ENCODE measurements at regions not wholly inside any gene's neighbourhood (a gene's known extent, or its start where the extent isn't known, plus 50 kb on each side); places are given as distances from the start of the nearest gene placed in this dataset.

DNA sequence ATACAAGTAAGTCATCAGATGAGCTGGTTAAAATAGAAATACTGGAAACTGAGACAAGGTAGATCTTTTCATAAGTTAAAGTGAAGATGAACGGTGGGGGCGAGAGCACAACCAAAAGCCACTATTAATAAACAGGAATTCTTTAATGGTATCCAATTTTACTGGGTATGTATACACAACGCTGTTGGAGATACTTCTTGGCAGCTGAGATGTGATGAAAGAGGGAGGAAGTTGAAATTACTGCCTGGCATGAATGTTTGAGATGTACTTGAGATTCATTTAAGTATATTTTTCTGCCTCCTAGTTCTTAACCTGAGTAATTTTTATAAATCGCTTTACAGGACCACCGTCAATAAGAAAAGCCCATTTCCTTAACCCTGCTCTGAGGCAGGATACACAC is 110.0 kb upstream of the ZRANB2 start:
- no peak for DNase-seq (ENCODE audit: low read depth in 2 of 2)

DNA sequence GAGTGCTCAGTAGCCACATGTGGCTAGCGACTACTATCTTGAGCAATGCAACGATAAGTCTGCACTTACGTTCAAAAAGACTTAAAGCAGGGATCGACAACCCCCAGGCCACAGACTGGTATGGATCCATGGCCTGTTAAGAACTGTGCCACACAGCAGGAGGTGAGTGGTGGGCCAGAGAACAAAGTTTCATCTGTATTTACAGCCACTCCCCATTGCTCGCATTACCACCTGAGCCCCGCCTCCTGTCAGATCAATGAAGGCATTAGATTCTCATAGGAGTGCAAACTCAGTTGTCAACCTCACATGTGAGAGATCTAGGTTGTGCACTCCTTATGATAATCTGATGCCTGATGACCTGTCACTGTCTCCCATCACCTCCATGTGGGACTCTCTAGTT is 103.6 kb upstream of the ZRANB2 start:
- DNase-seq (ENCODE audit: low read depth in 2 of 2): no peak

DNA sequence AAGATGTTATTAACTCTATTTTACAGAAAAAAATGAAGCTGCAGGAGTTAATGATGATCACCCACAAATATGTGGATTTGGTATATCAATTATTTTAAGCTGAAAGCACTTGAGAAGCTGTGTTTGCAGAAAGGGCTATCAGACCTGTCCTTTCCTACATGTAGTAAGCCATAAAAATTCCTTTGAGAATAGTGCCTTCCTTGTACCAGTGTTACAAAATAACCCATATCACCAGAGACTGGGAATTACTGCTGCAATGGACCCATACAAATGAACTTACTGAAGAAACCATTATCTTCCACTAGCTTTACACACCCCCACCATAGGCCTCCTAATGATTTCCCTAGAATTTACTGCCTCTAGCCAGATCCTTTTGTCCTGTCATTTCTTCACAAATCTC is 99.2 kb upstream of the ZRANB2 start:
- no peak for DNase-seq (ENCODE audit: low read depth in 2 of 2)

DNA sequence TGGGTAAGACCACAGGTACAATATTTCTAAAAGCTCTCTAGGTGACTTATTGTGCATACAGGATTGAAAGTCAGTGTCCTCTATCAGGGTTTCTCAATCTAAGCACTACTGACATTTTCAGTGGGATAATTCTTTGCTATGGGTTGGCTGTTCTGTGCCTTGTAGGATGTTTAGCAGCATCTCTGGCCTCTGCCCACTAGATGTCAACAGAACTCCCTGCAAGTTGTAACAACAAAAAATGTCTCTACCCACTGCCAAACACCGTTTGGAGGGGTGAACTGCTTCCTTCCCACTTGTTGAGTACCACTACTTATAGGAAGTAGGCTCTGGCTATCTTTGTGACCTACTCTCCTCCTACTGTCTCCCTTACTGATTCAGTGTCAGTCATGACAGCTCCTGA is 90.1 kb upstream of the ZRANB2 start:
- no peak for DNase-seq (ENCODE audit: low read depth in 2 of 2)

DNA sequence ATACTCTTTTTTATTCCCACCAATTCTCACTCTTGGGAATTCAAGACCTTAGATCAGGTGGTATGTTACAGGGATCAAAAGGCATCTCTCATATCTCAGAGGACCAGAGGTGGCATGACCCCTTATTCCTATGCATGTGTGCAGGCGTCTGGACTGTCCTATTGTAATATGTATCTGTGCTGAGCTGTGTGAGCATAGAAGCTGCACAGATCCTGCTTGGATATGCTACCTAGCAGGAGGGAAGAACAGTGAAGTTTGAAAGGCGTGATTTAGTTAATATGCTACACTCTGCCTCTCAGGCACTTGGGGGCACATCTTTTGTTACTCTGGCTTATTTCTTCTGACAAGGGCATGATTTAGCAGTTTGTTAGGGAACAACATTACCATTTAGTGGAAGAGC is 86.7 kb upstream of the ZRANB2 start:
- DNase-seq (ENCODE audit: low read depth in 2 of 2): no peak

DNA sequence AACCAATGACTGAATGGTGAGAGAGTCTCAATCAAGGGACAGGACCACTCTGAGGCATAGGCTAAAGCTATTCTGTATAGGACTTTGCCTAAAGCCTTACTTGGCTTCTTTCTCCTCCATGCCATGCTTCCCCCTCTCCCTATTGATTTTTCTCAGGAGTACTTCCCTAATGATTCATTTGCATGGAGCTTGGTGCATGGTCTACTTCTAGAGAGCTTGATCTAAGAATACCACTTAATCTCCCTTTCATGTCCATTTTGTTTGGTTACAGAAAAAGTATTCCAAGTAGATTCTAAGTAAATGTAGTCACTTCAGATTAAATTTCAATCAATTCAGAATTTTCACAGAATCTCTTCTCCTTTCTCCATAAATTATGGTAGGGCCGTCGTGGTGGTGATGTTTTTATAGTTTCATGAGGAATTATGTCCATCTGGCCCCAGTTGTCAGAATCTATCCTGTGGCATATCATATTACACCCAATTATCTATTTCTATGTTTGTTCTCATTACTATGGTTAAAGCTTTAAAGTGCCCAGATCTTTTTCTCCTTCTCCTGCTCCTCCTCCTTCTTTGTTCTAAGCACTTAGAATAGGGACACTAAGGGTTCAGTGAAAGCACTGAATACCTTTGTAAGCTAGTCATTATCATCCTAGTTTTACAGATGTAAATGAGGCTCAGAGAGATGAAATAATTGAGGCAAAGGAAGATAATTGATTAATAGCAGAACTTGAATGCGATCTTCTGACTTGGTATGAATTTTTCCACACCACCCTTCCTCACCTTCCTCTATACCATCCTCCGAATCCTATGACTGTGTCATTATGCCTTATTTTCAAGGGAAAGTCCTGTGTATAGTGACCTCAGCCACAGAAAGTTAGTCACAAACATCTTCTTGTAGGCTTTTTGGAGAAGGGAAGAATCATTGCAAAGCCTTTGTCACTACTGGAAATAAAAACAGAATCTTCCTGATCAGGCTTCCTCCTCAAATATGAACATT is 85.6 kb upstream of the ZRANB2 start:
- DNase-seq (ENCODE audit: low read depth in 2 of 2): no peak

DNA sequence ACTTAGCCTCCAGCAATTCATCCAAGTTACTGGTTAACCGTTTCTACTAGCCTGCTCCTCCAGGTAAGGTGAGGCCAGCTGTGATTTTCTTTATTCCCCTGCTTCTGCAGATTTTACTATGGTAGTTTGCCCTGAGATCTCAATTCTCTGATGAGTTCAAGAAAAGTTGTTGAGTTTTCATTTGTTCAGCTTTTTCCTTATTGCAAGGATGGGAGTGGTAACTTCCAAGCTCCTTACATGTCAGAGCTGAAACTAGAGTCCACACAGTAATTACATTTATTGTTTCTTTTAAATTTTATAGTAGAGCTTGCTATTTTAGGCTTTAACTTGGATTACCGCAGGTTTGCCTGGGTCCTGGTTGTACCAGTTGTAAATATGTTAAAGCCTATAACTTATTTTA is 76.9 kb upstream of the ZRANB2 start:
- DNase-seq (ENCODE audit: low read depth in 2 of 2): no peak

DNA sequence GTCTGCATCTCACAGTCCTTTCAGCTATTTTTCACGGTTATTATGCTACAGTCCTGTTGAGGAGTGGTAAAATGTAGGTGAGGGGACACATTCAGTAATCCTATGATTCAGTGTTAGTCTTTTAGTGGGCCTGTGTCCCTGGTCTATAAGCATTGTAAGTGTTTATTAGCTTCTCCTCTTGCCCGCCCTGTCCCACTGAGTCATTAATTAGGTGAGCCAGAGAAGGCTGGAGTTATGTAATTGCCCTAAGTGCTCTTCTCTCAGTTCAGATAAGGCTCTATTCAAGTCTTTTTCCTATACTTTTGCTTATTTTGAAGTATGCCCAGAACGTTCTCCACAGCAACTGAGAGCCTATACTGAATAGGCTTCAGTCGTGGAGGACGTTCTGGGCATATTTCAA is 76.3 kb upstream of the ZRANB2 start:
- DNase-seq (ENCODE audit: low read depth in 2 of 2): no peak

DNA sequence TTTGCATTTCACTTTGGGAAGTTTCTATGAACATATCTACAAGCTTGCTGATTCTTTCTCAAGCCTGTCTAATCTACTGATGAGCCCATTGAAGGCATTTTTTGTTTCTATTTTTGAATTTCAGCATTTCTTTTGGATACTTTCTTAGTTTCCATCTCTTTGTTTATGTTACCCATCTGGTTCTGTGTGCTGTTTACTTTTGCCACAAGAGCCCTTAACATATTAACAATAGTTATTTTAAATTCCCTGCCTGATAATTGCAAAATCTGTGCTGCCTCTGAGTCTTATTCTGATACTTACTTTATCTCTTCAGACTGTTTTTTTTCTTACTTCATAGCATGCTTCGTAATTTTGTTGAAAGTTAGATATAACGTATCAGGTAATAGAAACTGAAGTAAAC is 75.8 kb upstream of the ZRANB2 start:
- no peak for DNase-seq (ENCODE audit: low read depth in 2 of 2)

DNA sequence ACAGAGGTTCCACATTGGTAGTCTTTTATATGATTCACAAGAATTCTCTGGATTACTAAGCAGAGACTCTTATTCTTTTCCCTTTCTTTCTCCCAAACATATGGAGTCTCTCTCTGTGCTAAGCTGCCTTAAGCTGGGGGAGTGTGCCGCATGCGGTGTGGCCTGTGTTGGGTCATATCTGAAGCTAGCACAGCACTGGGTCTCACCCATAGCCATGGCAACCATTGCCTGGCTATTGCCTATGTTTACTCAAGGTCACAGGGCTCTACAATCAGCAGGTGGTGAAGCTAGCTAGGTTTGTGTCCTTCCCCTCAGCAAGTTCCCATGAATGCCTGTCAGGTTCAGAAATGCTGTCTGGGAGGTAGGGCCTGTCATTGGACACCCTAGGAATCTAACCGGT is 73.6 kb upstream of the ZRANB2 start:
- no peak for DNase-seq (ENCODE audit: low read depth in 2 of 2)

DNA sequence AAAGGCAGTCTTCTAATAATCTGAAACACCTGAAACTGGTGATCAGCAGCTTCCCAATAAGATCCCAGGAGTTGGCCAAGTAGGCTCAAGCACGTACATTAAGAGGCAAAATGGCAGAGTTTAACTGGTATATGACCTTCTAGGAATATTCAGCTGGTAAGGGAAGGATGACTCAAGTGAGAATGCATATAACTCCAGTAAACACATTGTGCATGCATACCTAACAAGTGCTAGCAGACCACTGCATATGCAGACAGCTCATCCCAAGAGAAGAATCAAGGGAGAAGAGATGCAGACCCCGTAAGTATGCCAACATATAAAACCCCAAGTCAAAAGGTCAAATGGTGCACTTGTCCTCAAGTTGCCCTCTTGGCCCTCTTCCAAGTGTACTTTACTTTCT is 73.0 kb upstream of the ZRANB2 start:
- DNase-seq (ENCODE audit: low read depth in 2 of 2): no peak

DNA sequence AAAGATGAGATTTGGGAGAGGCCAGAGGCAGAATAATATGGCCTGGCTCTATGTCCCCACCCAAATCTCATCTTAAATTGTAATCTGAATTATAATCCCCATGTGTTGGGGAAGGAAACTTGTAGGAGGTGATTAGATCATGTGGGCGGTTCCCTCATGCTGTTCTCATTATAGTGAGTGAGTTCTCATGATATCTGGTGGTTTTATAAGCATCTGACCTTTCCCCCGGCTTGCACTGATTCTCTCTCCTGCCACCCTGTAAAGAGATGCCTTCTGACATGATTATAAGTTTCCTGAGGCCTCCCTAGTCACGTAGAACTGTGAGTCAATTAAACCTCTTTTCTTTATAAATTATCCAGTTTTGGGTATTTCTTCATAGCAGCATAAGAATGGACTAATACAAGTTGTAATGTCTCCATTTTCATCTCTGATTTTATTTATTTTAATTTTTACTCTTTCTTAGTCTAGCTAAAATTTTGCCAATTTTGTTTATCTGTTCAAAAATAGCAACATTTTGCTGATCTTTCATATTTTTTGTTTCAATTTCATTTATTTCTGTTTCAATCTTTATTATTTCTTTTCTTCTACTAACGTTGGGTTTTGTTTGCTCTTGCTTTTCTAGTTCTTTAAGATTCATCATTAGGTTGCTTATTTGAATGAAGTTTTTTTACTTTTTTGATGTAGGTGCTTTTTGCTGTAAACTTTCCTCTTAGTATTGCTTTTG is 67.0 kb upstream of the ZRANB2 start:
- no peak for DNase-seq (ENCODE audit: low read depth in 2 of 2)

DNA sequence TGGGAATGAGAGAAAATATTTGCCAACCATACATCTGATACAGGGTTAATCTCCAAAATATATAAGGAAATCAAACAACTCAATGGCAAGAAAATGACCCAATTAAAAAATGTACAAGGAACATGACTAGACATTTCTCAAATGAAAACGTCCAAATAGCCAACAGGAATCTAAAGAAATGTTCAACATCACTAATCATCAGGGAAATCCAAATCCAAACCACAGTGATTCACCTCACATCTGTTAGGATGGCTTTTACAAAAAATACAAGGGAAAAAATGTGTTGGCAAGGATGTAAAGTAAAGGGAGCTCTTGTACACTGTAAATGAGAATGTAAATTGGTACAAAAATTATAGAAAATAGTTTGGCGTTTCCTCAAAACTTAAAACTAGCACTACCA is 54.7 kb upstream of the ZRANB2 start:
- DNase-seq (ENCODE audit: low read depth in 2 of 2): no peak

Data from fibroblast of skin of left biceps (primary cell).